Testis (tissue), 2 donors: ENCODE measurements at regions not wholly inside any gene's neighbourhood (a gene's known extent, or its start where the extent isn't known, plus 50 kb on each side); places are given as distances from the start of the nearest gene placed in this dataset.
"Not testable (repeated sequence)": the region's sequence is repeated elsewhere in the genome, so short reads cannot be mapped to it uniquely, and the experiment has no call there.

ENCODE experiments used
- DNase-seq: peaks from one replicate; pipeline ENCODE4 v3.0.0-alpha.2; 2019
- H3K27ac ChIP-seq, 2 donors: fragments of 200-600 bp; sonication (generic); one replicate each; pipeline ENCODE4 v1.5.1; 2019
- H3K27me3 ChIP-seq: fragments of 200-600 bp; sonication (generic); one replicate; pipeline ENCODE4 v1.5.1; 2019
- H3K36me3 ChIP-seq: fragments of 200-600 bp; sonication (generic); one replicate; pipeline ENCODE4 v1.5.1; 2017; ENCODE audit warnings: low read depth; ENCODE audit errors: missing control alignments
- H3K4me1 ChIP-seq: fragments of 200-600 bp; sonication (generic); one replicate; pipeline ENCODE4 v1.5.1; 2019
- H3K4me3 ChIP-seq, 2 donors: fragments of 200-600 bp; sonication (generic); one replicate each; pipeline ENCODE4 v1.5.1; 2017 to 2019
- H3K9me3 ChIP-seq: fragments of 200-600 bp; sonication (generic); one replicate; pipeline ENCODE4 v1.5.1; 2017
- CTCF ChIP-seq, 3 experiments: fragments of 450-650 bp in 2 of 3; fragments of 200-600 bp in 1 of 3; sonication (generic) in 1 of 3; IDR thresholded peaks; one replicate each; pipeline ENCODE4 v1.5.1; 2016 to 2019; ENCODE audit warnings: antibody characterized with exemption in 3 of 3, mild to moderate bottlenecking in 2 of 3, moderate library complexity in 1 of 3
- POLR2A ChIP-seq: fragments of 450-650 bp; IDR thresholded peaks from one replicate; pipeline ENCODE4 v1.6.1; 2017; ENCODE audit warnings: antibody characterized with exemption, mild to moderate bottlenecking, moderate library complexity
- WGBS, 2 donors: methylation state at CpG; one replicate each; pipeline ENCODE4 v1.1.5; 2018; 5-methylcytosine and 5-hydroxymethylcytosine counted together
- intact Hi-C: fragments of 100-400 bp; cut with DNase I; formaldehyde crosslinking; loops from one replicate; pipeline ENCODE4 v1.15.1; 2023; ENCODE audit warnings: low total_unique reads

- Histone ChIP-seq H3K4me3 (no peak overlapping the region), H3K27me3 (no peaks in the 10 kb centered on the region), H3K36me3 (no peaks in the 10 kb centered on the region), H3K4me1 (peaks cover 3% of the 10 kb centered on the region), H3K27ac (no peak overlapping the region), H3K9me3 (no peaks in the 10 kb centered on the region)
- intact Hi-C loops, result no loop called here
- no peak for DNase-seq
- 30 to 54% methylated on average over 1 of the region's 1 CpG for WGBS, 2 donors
- TF ChIP-seq POLR2A, result no peak
- no peak for TF ChIP-seq CTCF (IDR thresholded peaks at IDR 0.05)
Measured at GRCh38 chr4:127406187-127406586, 226.6 kb upstream of the INTU start.

- H3K27me3 ChIP-seq, H3K36me3 ChIP-seq, DNase-seq, H3K27ac ChIP-seq, H3K4me1 ChIP-seq, H3K9me3 ChIP-seq, intact Hi-C loops, H3K4me3 ChIP-seq: not testable (repeated sequence)
- whole genome bisulfite sequencing, 2 donors, result 87 to 92% methylated on average over 9 of the region's 9 CpGs
Measured at GRCh38 chr4:127407572-127407971, 225.2 kb upstream of the INTU start.

- Histone ChIP-seq H3K4me3 (no peak overlapping the region), H3K36me3 (no peaks in the 10 kb centered on the region), H3K4me1 (peaks cover 3% of the 10 kb centered on the region), H3K27ac (no peak overlapping the region), H3K9me3 (no peaks in the 10 kb centered on the region), H3K27me3 (no peaks in the 10 kb centered on the region)
- DNase-seq, result peak; percentile 34
- WGBS, 2 donors, result 65 to 75% methylated on average over 3 of the region's 3 CpGs
- intact Hi-C loops, result no loop called here
- TF ChIP-seq POLR2A (no peak), CTCF (IDR thresholded peaks at IDR 0.05) (no peak)
Measured at GRCh38 chr4:127410201-127410600, 222.6 kb upstream of the INTU start.

- Histone ChIP-seq H3K9me3 (no peaks in the 10 kb centered on the region), H3K27ac (no peak overlapping the region), H3K4me1 (peaks cover 3% of the 10 kb centered on the region), H3K36me3 (no peaks in the 10 kb centered on the region), H3K4me3 (no peak overlapping the region), H3K27me3 (no peaks in the 10 kb centered on the region)
- DNase-seq, result no peak
- intact Hi-C loops, result no loop called here
- TF ChIP-seq POLR2A (no peak), CTCF (IDR thresholded peaks at IDR 0.05) (no peak)
- WGBS, 2 donors, result 44 to 65% methylated on average over 2 of the region's 2 CpGs
Measured at GRCh38 chr4:127410644-127411043, 222.1 kb upstream of the INTU start.

- Histone ChIP-seq H3K9me3 (no peaks in the 10 kb centered on the region), H3K27me3 (no peaks in the 10 kb centered on the region), H3K36me3 (no peaks in the 10 kb centered on the region), H3K4me1 (peaks cover 1% of the 10 kb centered on the region), H3K27ac (no peak overlapping the region), H3K4me3 (no peak overlapping the region)
- 81 to 82% methylated on average over 2 of the region's 2 CpGs for WGBS, 2 donors
- DNase-seq, result no peak
- intact Hi-C loops, result no loop called here
- TF ChIP-seq POLR2A, result no peak
- no peak for TF ChIP-seq CTCF (IDR thresholded peaks at IDR 0.05)
Measured at GRCh38 chr4:127414951-127415606, 217.7 kb upstream of the INTU start.
